Activated gamma-delta T cell treated with anti-CD3 and anti-CD28 coated beads, Interleukin-2, amount 50 U/mL, for 16 hours (primary cell): ENCODE measurements at regions not wholly inside any gene's neighbourhood (a gene's known extent, or its start where the extent isn't known, plus 50 kb on each side); places are given as distances from the start of the nearest gene placed in this dataset.
"Not testable (repeated sequence)": the region's sequence is repeated elsewhere in the genome, so short reads cannot be mapped to it uniquely, and the experiment has no call there.

Experiments
- DNase-seq: peaks from one replicate; pipeline ENCODE4 v3.0.0-alpha.2; 2020; ENCODE audit warnings: low read depth

DNA sequence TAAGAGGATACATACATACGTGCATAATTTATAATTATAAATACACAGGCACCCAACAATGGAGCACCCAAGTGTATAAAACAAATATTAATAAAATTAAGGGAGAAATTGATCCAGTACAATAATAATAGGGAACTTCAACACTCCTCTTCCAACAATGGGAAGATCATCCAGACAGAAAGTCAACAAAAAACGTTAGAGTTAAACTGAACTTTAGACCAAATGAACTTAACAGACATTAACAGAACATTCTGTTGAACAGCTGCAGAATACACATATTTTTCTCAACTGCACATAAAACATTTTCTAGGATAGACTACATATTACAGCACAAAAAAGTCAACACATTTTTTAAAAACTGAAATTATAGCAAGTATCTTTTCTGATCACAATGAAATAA, 339.7 kb downstream of the CGGBP1 start:
- DNase-seq = no peak

DNA sequence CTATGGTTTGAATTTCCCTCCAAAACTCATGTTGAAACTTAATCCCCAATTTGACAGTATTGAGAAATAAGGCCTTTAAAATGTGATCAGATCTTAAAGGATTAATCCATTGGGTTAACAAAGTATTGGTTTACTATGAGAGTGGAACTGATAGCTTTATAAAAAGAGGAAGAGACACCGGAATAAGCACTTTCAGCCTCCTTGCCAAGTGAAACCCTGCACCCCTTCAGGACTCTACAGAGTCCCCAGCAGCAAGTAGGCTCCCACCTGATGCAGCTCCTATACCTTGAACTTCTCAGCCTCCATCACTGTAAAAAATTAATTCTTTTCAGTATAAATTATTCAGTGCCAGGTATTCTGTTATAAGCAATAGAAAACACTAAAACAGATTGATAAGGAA, 348.3 kb downstream of the CGGBP1 start:
- no peak for DNase-seq

DNA sequence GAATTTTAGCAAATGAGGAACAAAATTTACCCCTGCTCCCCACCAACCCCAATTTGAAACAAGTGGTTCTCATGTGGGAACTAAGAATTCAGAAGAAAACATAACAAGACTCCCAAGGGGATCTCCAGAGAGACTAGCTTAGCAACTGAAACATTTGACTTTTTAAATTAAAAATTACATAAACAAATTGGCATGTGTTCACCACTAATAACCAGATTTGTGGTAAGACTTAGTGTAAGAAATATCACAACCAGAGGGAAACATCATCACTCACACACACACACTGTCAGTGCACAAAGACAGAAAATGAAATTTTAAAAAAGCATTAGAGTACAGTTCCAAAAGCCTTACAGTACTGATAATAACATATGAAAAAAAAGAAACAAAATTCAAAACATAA, 348.8 kb downstream of the CGGBP1 start:
- DNase-seq = no peak

DNA sequence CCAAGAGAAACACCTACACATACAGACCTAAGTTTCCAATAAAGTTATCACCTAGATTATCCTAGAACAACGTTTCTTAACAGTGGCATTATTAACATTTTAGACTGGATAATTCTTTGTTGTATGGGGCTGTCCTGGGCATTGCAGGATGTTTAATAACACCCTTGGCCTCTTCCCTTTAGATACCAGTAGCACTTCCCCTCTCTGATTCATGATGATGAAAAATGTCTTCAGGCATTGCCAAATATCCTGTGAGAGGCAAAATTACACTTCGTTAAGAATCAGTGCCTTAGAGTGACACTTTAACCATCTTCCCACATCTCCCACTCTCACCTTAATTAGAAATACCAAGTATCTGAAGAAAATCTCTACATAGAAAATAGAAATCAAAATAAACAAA, 352.6 kb downstream of the CGGBP1 start:
- no peak for DNase-seq

DNA sequence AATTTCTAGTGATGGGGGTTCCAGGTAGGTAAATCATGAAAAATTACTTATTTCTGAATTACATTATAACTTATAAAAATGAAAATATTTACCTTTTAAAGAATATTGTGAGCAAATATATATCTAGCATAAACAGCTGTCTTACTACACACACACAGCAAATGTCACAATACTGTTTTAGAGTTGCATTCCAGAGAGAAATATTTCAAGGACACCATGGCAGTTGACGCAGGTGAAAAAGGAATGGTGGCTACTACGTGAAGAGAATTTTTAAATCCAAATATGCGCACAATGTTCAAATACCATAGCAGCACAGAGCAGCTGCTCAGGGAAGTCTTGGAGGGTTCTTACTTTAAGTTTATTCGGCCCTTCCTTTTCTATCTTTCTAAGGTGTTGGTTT, 356.2 kb downstream of the CGGBP1 start:
- DNase-seq = no peak

DNA sequence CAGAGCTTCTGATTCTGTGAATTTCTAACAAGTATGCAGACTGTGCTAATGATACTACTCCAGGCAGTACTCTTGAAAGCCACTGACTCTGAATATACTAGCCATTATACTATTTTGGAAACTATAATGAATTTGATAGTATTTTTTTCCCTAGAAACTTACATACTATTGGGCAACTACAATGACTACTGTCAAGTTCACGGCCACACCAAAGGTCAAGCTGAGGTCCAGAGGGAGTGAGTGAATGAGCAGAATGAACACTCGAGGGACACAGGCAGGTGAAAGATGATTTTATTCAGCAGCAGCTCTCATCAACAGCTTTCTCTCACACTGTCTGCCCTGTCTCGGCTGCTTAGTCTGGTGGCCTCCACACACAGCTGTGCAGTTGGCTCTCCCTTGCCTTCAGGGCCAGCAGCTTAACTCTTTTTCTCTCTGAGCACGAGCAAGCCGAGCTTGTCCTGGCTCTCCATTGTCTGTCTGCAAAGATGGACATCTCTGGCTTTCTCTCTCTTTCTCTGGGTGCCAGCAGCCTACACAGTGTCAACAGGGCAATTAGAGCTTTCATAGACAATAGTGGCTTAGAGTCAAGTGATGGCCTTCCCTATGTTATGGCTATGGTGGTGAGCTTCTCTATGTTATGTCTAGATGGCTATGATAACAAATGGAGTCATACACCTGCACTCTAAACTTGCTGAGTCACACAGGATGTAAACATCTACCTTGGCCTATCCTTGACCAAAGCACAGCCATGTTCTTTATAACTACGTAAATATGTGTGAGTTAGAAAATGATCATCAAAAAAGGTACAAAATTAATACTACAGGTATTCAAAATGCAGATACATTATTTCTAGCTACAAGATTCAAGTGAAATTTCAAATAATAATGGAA, 362.4 kb downstream of the CGGBP1 start:
- DNase-seq = no peak

DNA sequence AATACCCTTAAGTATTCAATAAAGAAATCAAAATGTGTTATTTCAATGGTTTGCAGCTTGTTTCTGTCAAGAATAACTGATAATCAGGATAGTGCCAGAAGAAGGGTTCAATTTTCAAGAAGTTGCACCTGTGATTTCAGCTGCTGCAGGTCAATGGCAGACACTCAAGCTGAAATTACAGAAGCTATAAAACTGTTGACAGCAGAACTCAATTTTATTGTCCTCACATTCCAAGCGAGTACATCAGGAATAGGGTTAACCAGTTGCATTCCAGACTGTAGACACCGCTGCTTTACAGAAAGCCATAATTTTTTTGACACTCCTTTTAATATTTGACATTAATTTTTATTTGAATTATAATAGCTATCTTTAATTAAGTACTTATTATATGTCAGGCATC, 364.1 kb downstream of the CGGBP1 start:
- no peak for DNase-seq

DNA sequence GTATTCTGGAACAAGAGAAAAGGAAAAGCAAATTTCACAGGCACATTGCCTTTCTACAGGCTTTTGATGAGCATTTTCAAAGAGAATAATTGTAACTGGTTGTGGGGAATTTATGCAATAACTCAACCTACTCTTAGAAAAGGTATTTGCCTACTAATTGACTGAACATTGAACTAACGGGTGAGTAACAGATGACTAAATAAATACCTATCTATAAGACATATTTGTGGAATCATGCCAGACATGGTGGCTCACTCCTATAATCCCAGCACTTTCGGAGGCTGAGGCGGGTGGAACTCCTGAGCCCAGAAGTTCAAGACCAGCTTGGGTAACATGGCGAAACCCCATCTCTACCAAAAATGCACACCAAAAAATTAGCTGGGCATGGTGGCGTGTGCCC, 367.7 kb downstream of the CGGBP1 start:
- no peak for DNase-seq

DNA sequence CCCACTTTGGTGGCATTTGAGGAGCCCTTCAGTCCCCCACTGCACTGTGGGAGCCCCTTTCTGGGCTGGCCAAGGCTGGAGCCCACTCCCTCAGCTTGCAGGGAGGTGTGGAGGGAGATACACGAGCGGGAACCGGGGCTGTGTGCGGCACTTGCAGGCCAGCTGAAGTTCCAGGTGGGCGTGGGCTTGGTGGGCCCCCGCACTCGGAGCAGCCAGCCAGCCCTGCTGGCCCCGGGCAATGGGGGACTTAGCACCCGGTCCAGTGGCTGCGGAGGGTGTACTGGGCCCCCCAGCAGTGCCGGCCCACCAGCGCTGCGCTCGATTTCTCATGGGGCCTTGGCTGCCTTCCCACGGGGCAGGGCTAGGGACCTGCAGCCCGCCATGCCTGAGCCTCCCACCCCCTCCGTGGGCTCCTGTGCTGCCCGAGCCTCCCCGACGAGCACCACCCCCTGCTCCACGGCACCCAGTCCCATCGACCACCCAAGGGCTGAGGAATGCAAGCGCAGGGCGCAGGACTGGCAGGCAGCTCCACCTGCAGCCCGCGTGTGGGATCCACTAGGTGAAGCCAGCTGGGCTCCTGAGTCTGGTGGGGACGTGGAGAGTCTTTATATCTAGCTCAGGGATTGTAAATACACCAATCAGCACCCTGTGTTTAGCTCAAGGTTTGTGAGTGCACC, 379.7 kb downstream of the CGGBP1 start:
- not testable (repeated sequence) for DNase-seq

DNA sequence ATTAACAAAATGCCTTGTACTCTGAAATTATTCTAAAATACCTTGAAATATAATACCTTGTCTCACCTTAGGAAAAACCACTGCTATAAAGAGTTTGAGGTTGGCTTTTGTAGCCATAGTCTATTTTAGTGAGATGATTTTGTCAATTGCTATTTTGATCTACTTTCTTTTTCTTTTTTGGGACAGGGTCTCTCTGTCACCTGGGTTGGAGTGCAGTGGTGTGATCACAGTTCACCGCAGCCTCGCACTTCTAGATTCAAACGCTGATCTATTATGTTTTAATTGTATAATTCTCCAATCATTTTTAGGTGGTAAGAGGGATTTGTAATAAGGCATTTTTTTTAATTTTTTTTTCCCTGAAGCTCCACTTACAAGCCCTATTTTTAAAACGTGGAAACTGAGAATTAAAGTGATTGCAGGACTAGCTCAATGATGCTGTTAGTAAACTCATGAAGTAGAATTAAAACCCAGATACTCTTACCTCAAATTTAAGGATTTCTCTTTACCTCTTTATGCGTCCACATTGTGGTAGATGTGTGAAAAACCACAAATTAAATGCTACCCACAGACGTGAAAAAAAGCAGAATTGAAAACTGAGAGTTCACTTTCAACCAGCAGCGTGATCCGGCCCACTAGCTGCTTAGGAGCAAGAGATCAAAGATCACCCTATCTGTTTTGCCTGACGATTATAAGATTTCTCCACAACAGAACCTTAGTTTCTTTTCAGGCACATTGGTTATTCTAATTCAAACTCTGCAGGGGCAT, 384.2 kb downstream of the CGGBP1 start:
- no peak for DNase-seq

DNA sequence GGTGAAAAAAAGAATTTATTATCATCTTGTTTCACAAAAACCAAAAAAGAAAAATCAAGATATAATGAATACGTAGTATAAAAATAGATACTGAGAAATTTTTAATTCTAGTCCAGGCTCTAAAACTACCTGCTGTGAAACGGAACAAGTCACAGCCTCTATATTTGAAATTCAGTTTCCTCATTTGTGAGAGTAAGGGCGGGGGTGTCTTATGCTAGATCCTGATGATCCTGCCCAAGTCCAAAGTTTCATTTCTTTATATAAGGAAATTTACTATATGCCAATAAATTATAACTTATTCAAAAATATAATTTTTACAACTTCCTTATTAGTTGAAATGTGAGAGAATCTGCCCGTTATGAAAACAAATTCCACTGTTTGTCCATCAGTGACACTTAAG, 385.7 kb downstream of the CGGBP1 start:
- no peak for DNase-seq

DNA sequence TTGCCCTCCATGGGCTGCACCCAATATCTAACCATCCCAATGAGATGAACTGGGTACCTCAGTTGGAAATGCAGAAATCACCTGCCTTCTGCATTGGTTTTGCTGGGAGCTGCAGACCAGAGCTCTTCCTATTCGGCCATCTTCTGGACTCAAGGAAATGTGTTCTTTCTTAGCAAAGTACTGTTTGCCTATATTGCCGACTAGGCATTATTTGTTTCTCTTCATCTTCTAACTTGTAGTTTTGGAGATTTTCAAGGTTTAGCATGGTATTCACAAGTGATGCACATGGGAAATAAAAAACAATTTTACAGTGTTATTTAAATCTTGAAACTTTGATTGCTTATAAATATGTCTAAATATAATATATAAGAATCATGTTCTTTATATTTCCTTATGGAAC, 377.8 kb upstream of the POU1F1 start:
- DNase-seq = no peak

DNA sequence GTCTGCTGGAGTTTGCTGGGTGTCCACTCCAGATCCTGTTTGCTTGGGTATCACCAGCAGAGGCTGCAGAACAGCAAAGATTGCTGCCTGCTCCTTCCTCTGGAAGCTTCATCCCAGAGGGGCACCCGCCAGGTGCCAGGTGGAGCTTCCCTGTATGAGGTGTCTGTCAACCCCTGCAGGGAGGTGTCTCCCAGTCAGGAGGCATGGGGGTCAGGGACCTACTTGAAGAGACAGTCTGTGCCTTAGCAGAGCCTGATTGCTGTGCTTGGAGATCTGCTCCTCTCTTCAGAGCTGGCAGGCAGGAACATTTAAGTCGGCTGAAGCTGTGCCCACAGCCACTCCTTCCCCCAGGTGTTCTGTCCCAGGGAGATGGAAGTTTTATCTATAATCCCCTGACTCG, 376.8 kb upstream of the POU1F1 start:
- DNase-seq = not testable (repeated sequence)

DNA sequence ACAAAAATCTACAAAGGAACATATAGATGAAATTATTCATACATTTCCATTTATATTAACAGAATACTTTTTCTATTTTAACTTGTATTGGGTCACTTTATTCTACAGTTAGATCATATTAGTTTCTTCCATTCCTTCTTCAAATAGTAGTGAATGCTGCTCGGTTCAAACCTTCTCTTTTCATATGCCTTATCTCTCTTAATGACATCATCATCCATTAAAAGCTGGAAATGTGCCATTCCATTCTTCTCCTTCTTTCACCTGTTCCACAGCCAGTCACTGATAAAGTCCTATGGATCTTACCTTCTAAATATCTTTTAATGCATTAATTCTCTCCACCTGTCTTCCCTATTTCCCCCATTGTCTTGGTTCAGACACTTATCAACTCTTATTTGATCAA, 358.0 kb upstream of the POU1F1 start:
- DNase-seq = no peak

DNA sequence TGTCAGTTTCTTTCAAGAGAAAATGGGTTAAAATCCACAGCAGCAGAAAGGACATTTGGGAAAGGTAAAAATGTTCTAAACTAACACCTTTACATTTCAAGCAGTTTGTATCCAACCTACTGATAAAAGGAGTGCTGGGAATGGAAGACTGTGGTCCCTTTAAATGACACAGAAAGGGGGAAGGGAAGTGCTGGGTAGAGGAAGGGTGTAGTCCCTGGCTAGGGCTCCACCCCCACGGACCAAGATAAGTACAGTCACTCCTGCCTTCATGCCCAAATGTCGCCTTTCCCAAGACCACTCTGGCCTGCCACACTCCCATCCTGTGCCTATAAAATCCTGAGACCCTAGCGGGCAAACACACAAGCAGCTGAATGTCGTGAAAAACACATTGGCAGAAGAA, 350.9 kb upstream of the POU1F1 start:
- DNase-seq = no peak

DNA sequence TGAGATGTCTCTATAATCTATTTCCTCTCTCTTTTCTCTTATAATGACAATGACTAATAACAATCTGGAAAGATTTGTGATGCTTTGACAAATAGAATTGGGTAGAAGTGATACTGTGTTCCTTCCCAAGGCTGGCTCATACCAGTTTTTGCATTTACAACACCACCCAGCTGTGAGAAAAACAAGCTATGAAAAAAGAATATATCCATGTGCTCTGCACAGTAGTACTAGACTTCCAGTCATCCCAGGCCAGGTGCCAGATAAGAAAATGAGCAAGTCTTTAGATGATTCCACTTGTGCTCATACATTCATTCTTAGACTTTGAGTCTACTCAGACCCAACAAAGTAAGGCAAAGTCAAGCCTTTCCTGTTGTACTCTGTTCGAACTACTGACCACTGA, 350.2 kb upstream of the POU1F1 start:
- no peak for DNase-seq

DNA sequence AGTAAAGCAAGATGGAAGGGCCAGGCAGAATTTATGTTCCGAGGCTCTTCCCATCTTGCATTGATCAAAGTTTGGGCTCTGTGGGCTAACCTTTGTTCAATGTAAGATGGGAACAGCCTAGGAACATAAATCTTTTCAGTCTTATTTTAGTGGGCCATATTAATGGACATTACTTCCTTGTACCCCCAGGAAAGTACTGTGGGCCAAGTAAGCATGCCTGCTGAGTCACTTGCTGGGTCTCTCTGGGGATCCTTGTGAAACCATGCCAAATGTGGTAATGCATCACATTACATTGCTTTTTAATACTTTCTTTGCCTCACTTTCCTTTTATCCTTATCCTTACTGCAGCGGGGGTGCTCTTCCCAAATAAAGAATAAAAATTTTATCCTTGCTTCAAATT, 349.5 kb upstream of the POU1F1 start:
- DNase-seq = no peak

DNA sequence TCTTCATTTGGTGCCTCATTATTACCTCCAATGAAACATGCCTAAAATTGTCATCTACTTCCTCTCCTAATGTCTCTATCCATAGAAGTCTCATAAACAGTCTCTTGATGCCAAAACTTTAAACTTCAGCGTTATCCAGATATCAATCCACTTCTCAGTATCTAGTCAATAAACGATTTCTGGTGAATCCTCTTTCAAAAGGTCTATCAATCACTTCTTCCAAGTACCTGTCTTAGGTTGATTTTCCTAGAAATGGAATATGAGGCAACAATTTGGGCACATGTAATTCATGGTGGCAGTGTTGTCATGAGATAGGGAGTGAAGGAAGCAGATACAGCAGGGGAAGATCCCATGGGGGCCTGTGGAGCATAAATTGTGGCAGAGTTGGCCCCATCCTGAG, 348.5 kb upstream of the POU1F1 start:
- DNase-seq = no peak

DNA sequence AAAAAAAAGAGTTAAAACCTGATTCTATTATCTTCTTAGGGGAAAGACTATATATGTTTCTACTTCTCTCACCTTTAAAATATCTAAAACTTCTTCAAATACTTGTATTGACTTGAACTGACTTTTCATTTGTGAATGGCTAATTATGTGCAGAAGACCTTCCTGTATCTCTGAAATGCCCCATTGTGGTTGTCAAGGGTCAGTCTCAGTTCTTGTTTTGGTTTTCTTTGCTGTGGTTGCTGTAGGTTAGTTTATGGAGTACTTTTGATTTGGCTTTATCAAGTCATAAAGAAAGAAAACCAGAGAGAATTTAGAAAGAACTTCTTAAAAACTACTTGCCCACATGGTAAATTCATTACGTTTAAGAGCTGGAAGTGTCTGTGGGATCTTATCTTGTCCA, 345.3 kb upstream of the POU1F1 start:
- no peak for DNase-seq

DNA sequence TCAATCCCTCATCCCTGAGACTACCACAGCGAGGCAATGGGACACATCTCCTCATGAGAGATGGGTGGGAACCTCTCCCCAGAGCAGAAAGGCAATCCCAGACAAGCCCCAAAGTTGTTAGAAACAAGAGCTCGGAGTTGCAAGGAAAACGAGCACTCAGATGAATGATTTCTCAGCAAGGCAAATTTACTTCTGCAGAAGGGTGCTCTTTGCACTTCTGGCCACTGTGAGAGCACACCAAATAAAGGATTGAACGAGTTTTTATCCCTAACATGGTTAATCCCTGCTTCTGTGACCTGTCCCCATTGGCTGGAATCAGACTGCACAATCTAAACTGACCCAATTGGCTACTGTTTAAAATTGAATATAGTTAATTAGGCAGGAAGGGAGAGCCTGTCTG, 339.1 kb upstream of the POU1F1 start:
- DNase-seq = no peak

DNA sequence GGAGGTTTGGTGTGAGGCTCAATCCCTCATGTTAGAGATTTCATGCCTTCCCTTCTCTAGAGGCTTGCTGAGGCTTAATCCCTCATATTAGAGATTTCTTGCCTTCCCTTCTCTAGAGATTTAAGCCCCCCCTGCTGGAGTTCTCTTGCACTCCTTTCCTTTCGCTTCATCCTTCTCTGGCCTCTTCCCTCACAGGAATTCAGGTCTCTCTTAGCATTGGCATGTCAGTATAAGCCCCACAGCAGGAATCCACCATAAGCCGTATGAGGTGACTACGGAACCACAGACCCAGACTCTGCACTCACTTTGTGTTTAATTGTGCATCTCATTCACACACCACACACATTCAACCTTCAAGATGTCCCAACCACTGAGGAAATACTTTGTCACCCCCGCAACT, 338.6 kb upstream of the POU1F1 start:
- no peak for DNase-seq

DNA sequence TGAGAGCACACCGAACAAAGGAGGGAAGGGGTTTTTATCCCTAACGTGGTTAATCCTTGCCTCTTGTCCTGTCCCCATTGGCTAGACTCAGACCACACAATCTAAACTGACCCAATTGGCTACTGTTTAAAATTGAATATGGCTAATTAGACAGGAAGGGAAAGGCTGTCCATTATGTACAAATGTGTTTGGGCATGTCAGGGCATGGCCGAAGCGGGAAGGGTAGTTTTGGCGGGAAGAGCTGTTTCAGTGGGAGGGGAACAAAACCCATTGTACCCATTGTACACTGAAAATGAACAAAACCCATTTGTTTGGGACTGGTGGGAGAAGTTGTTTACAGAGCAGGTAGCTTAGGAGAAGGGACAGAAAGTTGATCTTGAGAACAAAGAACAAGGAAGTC, 330.9 kb upstream of the POU1F1 start:
- DNase-seq = no peak

DNA sequence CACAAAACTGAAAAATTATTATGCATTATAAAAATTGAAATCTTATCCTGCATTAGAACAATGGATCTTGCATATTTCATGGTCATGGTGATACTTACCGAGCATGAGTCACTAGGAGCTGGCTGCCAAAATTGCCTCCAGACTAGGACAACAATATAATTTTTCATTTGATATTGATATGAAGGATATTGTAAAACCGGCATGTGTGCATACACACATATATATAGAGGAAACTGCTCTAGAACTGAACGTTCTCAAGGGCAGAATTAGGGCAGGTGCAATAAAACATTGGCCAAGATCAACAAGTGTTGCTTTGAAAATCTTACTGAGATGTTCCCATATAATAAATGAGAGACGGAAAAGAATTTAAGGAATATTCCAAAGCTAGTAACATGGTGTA, 319.4 kb upstream of the POU1F1 start:
- DNase-seq = no peak
